Lower lobe of right lung (tissue), 2 donors: ENCODE measurements at regions not wholly inside any gene's neighbourhood (a gene's known extent, or its start where the extent isn't known, plus 50 kb on each side); places are given as distances from the start of the nearest gene placed in this dataset.
A peak's percentile ranks its signal among the peaks of the same experiment; 100 is the strongest.

Experiments used
- ATAC-seq, 2 donors: fragments of 200-7000 bp; cut with Tn5 transposase; one replicate each; pipeline ENCODE4 v1.9.1; 2020 to 2022; ENCODE audit warnings: mild to moderate bottlenecking in 2 of 2, moderate library complexity in 2 of 2
- DNase-seq: peaks from one replicate; pipeline ENCODE4 v3.0.0-alpha.2; 2020
- H3K27ac ChIP-seq: fragments of 200-600 bp; one replicate; pipeline ENCODE4 v1.8.0; 2022
- H3K27me3 ChIP-seq: fragments of 200-600 bp; one replicate; pipeline ENCODE4 v1.8.0; 2022; ENCODE audit warnings: low read depth
- H3K36me3 ChIP-seq: fragments of 200-600 bp; one replicate; pipeline ENCODE4 v1.8.0; 2022; ENCODE audit warnings: mild to moderate bottlenecking
- H3K4me1 ChIP-seq: fragments of 200-600 bp; one replicate; pipeline ENCODE4 v1.8.0; 2022
- H3K4me3 ChIP-seq: fragments of 200-600 bp; one replicate; pipeline ENCODE4 v1.8.0; 2022; ENCODE audit warnings: mild to moderate bottlenecking
- H3K9me3 ChIP-seq: fragments of 200-600 bp; one replicate; pipeline ENCODE4 v1.8.0; 2022
- intact Hi-C: fragments of 100-400 bp; cut with DNase I; formaldehyde crosslinking; loops from one replicate; pipeline ENCODE4 v1.11.0; 2022
- TF ChIP-seq, protein P1 (sequence below): fragments of 200-600 bp; IDR thresholded peaks from one replicate; pipeline ENCODE4 v1.8.0; 2022; ENCODE audit warnings: antibody characterized with exemption, mild to moderate bottlenecking
- donor health status: DM: no; HTN: yes; CAD: no; lungs with severe emphysema.

DNA sequence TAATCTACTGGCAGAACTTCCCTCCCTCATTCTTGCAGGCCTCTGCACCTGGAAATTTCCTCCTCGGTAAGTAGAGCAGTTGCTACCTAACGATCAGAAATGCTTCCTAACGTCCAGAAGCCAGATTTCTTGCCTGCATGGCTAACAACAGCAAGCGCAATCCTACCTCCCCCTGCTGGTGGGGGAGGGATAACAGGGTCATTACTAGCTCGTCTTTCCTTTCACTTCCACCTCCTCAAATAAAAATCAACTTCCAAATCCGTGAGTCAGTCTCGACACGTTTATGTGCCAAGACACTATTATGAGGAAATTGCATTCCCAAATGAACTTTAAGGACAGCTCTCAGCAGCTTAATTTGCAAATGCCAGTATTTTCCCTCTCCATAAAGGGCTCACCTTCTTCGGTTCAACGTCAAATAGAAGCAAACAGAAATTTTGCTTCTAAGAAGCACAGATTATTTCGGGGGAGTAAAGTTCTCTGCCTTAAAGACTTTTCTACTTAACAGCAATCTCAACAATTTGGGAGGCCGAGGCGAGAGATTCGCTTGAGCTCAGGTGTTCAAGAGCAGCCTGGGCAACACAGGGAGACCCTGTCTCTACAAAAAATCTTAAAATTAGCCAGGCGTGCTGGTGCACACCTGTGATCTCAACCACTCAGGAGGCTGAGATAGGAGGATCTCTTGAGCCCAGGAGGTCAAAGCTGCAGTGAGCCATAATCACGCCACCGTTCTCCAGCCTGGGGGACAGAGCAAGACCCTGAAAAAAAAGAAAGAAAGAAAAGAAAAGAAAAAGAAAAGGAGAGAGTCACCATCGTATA is 188.6 kb upstream of the PSMD7 start:
- Histone ChIP-seq H3K36me3 (no peaks in the 10 kb centered on the region), H3K9me3 (no peaks in the 10 kb centered on the region), H3K27me3 (no peaks in the 10 kb centered on the region), H3K27ac (no peak overlapping the region), H3K4me1 (peaks cover 5% of the 10 kb centered on the region), H3K4me3 (no peak overlapping the region)
- DNase-seq: peak; percentile 54
- TF ChIP-seq, protein P1, sequence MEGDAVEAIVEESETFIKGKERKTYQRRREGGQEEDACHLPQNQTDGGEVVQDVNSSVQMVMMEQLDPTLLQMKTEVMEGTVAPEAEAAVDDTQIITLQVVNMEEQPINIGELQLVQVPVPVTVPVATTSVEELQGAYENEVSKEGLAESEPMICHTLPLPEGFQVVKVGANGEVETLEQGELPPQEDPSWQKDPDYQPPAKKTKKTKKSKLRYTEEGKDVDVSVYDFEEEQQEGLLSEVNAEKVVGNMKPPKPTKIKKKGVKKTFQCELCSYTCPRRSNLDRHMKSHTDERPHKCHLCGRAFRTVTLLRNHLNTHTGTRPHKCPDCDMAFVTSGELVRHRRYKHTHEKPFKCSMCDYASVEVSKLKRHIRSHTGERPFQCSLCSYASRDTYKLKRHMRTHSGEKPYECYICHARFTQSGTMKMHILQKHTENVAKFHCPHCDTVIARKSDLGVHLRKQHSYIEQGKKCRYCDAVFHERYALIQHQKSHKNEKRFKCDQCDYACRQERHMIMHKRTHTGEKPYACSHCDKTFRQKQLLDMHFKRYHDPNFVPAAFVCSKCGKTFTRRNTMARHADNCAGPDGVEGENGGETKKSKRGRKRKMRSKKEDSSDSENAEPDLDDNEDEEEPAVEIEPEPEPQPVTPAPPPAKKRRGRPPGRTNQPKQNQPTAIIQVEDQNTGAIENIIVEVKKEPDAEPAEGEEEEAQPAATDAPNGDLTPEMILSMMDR: peak; percentile 60
- intact Hi-C loops: no loop called here
- peak; percentile 64 to 80 for ATAC-seq

DNA sequence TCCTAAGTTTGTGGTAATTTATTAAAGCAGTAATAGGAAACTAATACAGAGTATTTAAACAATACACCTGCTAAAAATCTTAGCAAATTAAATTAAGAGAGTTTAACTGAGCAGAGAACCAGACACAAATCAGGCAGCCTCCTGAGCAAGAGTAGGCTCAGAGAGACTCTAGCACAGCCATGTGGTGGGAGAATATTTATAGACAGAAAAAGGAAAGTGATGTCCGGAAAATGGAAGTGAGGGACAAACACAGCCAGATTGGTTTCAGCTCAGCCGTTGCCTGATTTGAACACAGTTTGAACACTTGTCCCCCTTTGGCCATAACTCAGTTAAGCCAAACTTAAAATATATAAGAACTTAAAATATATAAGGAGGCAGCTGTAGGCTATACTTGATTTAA is 192.6 kb upstream of the PSMD7 start:
- DNase-seq (no peak), ATAC-seq (no peak)
- TF ChIP-seq, protein P1: no peak
- intact Hi-C loops: no loop called here
- H3K4me1 ChIP-seq: peaks cover 5% of the 10 kb centered on the region
- H3K36me3 ChIP-seq: no peaks in the 10 kb centered on the region
- no peaks in the 10 kb centered on the region for H3K27me3 ChIP-seq
- H3K9me3 ChIP-seq: no peaks in the 10 kb centered on the region
- H3K4me3 ChIP-seq: no peak overlapping the region
- H3K27ac ChIP-seq: no peak overlapping the region

GRCh38 chr16:74101379-74102137 is 195.1 kb upstream of the PSMD7 start:
- no peak overlapping the region for H3K4me3 ChIP-seq
- ATAC-seq (no peak), DNase-seq (no peak)
- intact Hi-C loops: no loop called here
- H3K27me3 ChIP-seq: no peaks in the 10 kb centered on the region
- TF ChIP-seq, protein P1: no peak
- H3K4me1 ChIP-seq: no peaks in the 10 kb centered on the region
- H3K27ac ChIP-seq: no peak overlapping the region
- no peaks in the 10 kb centered on the region for H3K36me3 ChIP-seq
- H3K9me3 ChIP-seq: no peaks in the 10 kb centered on the region

GRCh38 chr16:74100395-74101326 is 196.0 kb upstream of the PSMD7 start:
- Histone ChIP-seq H3K36me3 (no peaks in the 10 kb centered on the region), H3K27me3 (no peaks in the 10 kb centered on the region), H3K4me3 (no peak overlapping the region), H3K9me3 (no peaks in the 10 kb centered on the region), H3K4me1 (no peaks in the 10 kb centered on the region), H3K27ac (no peak overlapping the region)
- TF ChIP-seq, protein P1: no peak
- intact Hi-C loops: no loop called here
- ATAC-seq (no peak), DNase-seq (no peak)

DNA sequence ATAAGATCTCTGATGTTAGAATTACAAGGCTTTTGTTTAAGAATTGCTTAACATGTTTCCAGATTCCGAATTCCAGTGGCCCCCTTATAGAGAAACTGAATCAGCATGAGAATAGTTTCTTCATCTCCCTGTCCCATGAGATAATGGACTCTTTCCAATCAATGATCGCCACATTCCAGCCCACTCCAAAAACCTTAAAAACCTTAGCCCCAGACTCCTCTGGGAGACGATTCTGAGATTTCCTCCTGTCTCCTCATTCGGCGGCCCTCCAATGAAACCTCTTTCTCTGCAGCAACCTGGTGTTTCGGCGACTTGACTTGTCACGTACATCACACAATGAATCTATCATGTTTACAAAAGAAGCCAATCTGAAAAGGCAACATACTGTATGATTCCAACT is 197.1 kb upstream of the PSMD7 start:
- Histone ChIP-seq H3K27me3 (no peaks in the 10 kb centered on the region), H3K9me3 (no peaks in the 10 kb centered on the region), H3K4me1 (no peaks in the 10 kb centered on the region), H3K36me3 (no peaks in the 10 kb centered on the region), H3K27ac (no peak overlapping the region), H3K4me3 (no peak overlapping the region)
- ATAC-seq: no peak
- TF ChIP-seq, protein P1: no peak
- DNase-seq: no peak
- intact Hi-C loops: no loop called here
